ENCODE measurements at regions not wholly inside any gene's neighbourhood (a gene's known extent, or its start where the extent isn't known, plus 50 kb on each side); places are given as distances from the start of the nearest gene placed in this dataset.

GRCh38 chr3:81872566-81872965, 111.1 kb upstream of the GBE1 start:
- no peak for TF ChIP-seq POLR2AphosphoS5 (IDR thresholded peaks at IDR 0.05)
- TF ChIP-seq CTCF (IDR thresholded peaks at IDR 0.05), result no peak
- no peak for TF ChIP-seq POLR2A (IDR thresholded peaks at IDR 0.05)

Data from upper lobe of left lung (tissue), 4 donors.